GM12865 (cell line): ENCODE measurements at regions not wholly inside any gene's neighbourhood (a gene's known extent, or its start where the extent isn't known, plus 50 kb on each side); places are given as distances from the start of the nearest gene placed in this dataset.

Experiments
- DNase-seq: peaks from one replicate; pipeline ENCODE4 v3.0.0; 2010; ENCODE audit warnings: low read depth
- H3K4me3 ChIP-seq: 2 replicates; pipeline ENCODE4 v1.5.1; 2011; ENCODE audit warnings: mild to moderate bottlenecking, low read depth, low read length, control low read depth
- TF ChIP-seq, protein P1 (sequence below): IDR thresholded peaks from 2 replicates; pipeline ENCODE4 v1.5.1; 2011; ENCODE audit warnings: low read length, control low read depth, low read depth, inconsistent platforms; ENCODE audit not compliant: insufficient read depth; ENCODE audit errors: missing control alignments

DNA sequence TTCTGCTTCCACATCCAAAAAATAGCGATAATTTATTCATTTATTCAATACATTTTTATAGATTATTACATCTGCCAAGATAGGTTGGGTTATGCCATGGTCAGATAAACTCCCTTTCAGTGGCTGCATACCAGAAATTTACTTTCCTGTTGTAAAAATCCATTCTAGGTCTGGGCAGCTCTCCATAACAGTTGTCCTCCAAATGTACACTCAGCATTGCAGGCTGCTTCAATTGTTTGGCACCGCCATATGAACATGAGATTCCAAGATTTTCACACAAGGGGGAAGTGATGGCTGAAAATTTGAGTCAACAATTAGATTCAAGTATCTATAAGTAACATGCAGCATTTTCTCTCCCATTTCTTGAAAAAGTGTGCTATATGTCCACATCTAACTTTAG, 568.7 kb downstream of the ETV1 start:
- no peak for DNase-seq
- no peak overlapping the region for H3K4me3 ChIP-seq
- TF ChIP-seq, protein P1, sequence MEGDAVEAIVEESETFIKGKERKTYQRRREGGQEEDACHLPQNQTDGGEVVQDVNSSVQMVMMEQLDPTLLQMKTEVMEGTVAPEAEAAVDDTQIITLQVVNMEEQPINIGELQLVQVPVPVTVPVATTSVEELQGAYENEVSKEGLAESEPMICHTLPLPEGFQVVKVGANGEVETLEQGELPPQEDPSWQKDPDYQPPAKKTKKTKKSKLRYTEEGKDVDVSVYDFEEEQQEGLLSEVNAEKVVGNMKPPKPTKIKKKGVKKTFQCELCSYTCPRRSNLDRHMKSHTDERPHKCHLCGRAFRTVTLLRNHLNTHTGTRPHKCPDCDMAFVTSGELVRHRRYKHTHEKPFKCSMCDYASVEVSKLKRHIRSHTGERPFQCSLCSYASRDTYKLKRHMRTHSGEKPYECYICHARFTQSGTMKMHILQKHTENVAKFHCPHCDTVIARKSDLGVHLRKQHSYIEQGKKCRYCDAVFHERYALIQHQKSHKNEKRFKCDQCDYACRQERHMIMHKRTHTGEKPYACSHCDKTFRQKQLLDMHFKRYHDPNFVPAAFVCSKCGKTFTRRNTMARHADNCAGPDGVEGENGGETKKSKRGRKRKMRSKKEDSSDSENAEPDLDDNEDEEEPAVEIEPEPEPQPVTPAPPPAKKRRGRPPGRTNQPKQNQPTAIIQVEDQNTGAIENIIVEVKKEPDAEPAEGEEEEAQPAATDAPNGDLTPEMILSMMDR, result no peak

DNA sequence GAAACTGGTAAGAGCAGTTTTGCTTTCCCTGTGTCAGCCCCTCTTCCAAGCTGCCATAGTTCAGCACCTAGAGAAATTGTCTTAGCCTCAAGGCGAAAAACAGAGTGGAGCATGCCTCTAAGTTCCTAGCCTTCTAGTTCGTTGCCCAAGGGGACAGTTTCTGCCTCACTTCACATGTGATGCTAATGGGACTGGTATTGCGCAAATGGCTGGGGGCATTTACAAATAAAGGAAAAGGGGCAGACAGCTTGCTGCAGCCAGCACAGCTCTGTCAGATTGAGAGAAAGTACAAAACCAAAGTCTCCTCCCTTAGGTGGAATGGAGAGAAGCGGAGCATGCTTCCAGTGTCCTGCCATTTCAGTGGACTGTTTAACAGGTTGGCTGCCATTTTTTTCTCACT, 567.7 kb downstream of the ETV1 start:
- no peak for DNase-seq
- TF ChIP-seq, protein P1, result no peak
- no peak overlapping the region for H3K4me3 ChIP-seq

DNA sequence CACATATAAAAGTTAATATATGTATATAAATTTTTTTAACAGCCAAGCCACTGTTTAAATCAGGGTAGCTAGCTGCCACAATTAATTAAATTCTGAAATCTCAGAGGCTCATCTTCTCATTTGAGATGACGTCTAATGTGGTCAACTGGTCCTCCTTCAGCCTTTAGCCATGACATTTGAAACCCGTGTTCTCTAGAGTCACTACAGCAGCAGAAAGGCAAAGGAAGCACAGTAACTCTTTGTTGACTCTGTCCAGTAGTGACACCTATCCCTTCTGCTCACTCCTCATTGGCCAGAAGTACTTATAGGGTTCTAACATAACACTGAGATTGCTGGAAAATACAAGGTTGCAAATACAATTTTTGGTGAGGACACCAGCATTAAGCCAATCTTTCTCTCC, 555.5 kb downstream of the ETV1 start:
- DNase-seq, result no peak
- no peak overlapping the region for H3K4me3 ChIP-seq
- TF ChIP-seq, protein P1, result no peak

DNA sequence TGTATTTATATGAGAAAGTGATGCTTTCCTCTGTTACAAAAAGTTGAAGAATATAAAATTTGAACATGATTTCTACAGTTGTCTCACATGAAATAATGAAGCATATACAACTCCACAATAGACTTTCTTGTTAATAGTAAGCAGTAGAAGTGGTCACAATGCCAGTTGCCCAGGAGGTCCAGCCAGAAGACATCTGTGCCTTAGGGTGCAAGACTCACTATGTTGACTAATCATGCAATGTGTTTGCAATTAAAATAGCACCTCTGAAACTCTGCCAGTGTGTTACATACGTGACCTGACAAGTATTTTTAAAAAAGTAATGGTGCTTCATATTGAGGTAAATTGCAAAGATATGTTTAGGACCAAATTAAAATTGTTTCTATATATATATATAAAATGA, 547.2 kb downstream of the ETV1 start:
- DNase-seq, result no peak
- H3K4me3 ChIP-seq, result no peak overlapping the region
- TF ChIP-seq, protein P1, result no peak

DNA sequence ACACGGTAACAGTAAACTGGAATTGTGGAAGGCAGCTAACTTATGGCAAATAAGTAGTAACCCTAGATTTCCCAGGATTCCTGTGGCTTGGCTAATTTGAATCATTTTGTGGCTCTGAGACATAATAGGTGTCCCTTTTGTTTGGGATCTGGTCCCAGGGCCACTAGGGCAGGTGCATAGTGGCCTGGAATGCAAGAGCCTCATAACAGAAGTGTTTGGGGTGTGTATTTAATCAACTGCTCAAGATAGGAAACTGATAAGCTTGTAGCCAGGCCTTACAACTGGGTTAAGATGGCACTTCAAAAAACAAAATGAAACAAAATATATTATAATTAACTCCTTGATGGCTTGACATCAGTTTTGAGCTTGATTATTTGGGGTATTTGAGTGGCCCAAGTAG, 541.8 kb downstream of the ETV1 start:
- no peak for DNase-seq
- H3K4me3 ChIP-seq, result no peak overlapping the region
- TF ChIP-seq, protein P1, result no peak

DNA sequence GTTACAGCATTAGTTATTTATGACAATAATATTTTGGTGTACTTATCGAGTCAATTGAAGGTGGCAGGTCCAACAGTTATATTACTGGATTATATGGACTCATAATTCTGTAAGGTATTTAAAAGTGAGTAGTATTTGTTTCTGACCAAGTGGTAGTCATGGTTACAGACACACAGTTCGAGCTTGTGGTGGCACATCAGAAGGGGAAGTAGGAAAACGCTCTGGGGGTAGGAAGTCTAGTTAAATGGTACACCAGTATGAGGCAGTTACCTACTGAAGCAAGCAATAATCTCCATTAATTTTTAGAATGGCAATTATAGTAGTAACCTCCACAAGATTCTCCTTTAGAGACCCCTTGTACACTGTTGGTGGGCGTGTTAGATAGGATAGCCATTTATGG, 541.2 kb downstream of the ETV1 start:
- DNase-seq, result no peak
- no peak overlapping the region for H3K4me3 ChIP-seq
- TF ChIP-seq, protein P1, result no peak

DNA sequence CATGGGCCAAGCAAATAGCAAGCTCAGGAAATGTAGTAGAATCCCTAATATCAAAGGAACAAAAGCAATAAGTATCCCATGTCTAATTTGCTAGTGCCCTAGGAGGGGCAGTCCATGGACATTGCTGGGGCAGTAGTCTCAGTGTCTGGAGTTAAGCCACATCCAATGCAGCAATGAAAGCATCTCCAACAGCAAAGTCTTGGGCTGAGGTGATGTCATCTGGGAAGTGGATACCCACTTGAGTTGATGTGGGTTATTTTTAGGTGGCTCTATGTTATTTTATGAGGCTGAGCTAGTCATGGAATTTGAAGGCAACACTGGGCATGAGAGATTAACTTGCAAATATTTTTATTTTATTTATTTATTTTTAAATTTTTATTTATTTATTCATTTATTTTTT, 540.0 kb downstream of the ETV1 start:
- DNase-seq, result no peak
- no peak overlapping the region for H3K4me3 ChIP-seq
- TF ChIP-seq, protein P1, result no peak
